A549 (cell line): ENCODE measurements at regions not wholly inside any gene's neighbourhood (a gene's known extent, or its start where the extent isn't known, plus 50 kb on each side); places are given as distances from the start of the nearest gene placed in this dataset.

Source experiments
- CTCF ChIP-seq: fragments of >200 bp; sonication (Bioruptor Twin); formaldehyde crosslinking; IDR thresholded peaks from 3 replicates; pipeline ENCODE4 v1.5.1; 2016
- EP300 ChIP-seq, 2 experiments: fragments of >200 bp; sonication (Bioruptor Twin); formaldehyde crosslinking; IDR thresholded peaks; 2 replicates in 1 of 2; 3 replicates in 1 of 2; pipeline ENCODE4 v1.6.1; 2016 to 2017
- FOSL2 ChIP-seq, 2 experiments: fragments of 450-650 bp in 1 of 2; fragments of >200 bp in 1 of 2; sonication (Bioruptor Twin) in 1 of 2; formaldehyde crosslinking; IDR thresholded peaks; 2 replicates each; pipeline versions ENCODE4 v1.5.0 to v1.6.1; 2016 to 2020; ENCODE audit warnings: mild to moderate bottlenecking in 1 of 2, moderate library complexity in 1 of 2
- MYC ChIP-seq: IDR thresholded peaks from 2 replicates; pipeline ENCODE4 v1.6.1; 2012; ENCODE audit warnings: mild to moderate bottlenecking, inconsistent platforms, low read length, improper control_type of control experiment, borderline replicate concordance
- NR3C1 ChIP-seq: fragments of >200 bp; sonication (Bioruptor Twin); formaldehyde crosslinking; IDR thresholded peaks from 3 replicates; pipeline ENCODE4 v1.6.1; 2017
- PHF8 ChIP-seq: fragments of 200-600 bp; sonication (generic); IDR thresholded peaks from 2 replicates; pipeline ENCODE4 v1.6.1; 2016; ENCODE audit warnings: low read depth, mild to moderate bottlenecking, antibody characterized with exemption, moderate library complexity, borderline replicate concordance
- POLR2A ChIP-seq: IDR thresholded peaks from 2 replicates; pipeline ENCODE4 v1.6.1; 2012; ENCODE audit warnings: mild to moderate bottlenecking, low read length
- POLR2AphosphoS2 ChIP-seq: conservative IDR thresholded peaks from 2 replicates; pipeline ENCODE4 v1.6.1; 2012; ENCODE audit warnings: low read length, improper control_type of control experiment, inconsistent platforms

DNA sequence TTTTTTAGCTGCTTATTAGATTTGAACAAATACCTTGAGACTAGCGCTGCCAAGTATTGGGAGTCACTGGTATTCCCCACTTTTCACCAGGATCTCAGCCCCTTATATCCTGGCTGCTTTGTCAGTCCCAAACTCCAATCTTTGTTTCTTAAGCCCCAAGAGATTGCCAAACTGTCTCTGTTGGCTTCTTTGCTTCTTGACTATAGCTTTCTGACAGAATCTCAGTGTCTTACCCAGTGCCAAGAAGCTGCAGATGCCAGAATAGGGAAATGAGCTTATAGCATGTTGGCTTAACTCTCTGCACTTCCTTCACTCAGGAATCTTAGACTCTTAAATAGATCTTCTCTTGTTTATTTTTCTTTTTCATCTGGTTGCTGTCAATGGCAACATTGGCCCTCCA is 297.5 kb upstream of the DCAF8L1 start:
- no peak for TF ChIP-seq MYC
- no peak for TF ChIP-seq NR3C1
- no peak for TF ChIP-seq POLR2AphosphoS2
- TF ChIP-seq CTCF: no peak
- no peak for TF ChIP-seq EP300 (IDR thresholded peaks at IDR 0.05)
- TF ChIP-seq POLR2A: no peak
- TF ChIP-seq PHF8: no peak
- no peak for TF ChIP-seq FOSL2 (IDR thresholded peaks at IDR 0.05)
- no peak for TF ChIP-seq FOSL2 (CRISPR knock-in tag; IDR thresholded peaks at IDR 0.05)
